Spleen (tissue), 7 donors: ENCODE measurements at regions not wholly inside any gene's neighbourhood (a gene's known extent, or its start where the extent isn't known, plus 50 kb on each side); places are given as distances from the start of the nearest gene placed in this dataset.

Experiments used
- CTCF ChIP-seq, 11 experiments: fragments of 200-600 bp in 7 of 11; fragments of 450-650 bp in 4 of 11; sonication (generic) in 4 of 11; IDR thresholded peaks in 8 of 11; conservative IDR thresholded peaks in 3 of 11; 1 replicate in 7 of 11; 2 replicates in 4 of 11; pipeline versions ENCODE4 v1.4.0 to v1.8.0; 2016 to 2021; ENCODE audit warnings: antibody characterized with exemption in 11 of 11, inconsistent platforms in 4 of 11, mild to moderate bottlenecking in 1 of 11
- POLR2A ChIP-seq, 3 donors: fragments of 450-650 bp; IDR thresholded peaks; one replicate each; pipeline ENCODE4 v1.5.1; 2017; ENCODE audit warnings: antibody characterized with exemption in 3 of 3, mild to moderate bottlenecking in 1 of 3
- POLR2AphosphoS5 ChIP-seq, 3 donors: sonication (generic); formaldehyde crosslinking; IDR thresholded peaks; one replicate each; pipeline ENCODE4 v1.5.1; 2017; ENCODE audit warnings: antibody characterized with exemption in 3 of 3
- donor health status: DM: no; HTN: no; CAD: no; lungs with moderate emphysema.
- donor health status: DM: no; HTN: no; CAD: no.
- donor health status: DM: no; HTN: no; CAD: no.

GRCh38 chr6:1179571-1180459, 132.1 kb upstream of the FOXQ1 start:
- TF ChIP-seq CTCF (IDR thresholded peaks at IDR 0.05 in 8 of 11, conservative IDR thresholded peaks at IDR 0.05 in 3 of 11) (no peak), POLR2AphosphoS5 (IDR thresholded peaks at IDR 0.05) (no peak), POLR2A (IDR thresholded peaks at IDR 0.05) (no peak)
